ENCODE measurements at regions not wholly inside any gene's neighbourhood (a gene's known extent, or its start where the extent isn't known, plus 50 kb on each side); places are given as distances from the start of the nearest gene placed in this dataset.
"Not testable (repeated sequence)": the region's sequence is repeated elsewhere in the genome, so short reads cannot be mapped to it uniquely, and the experiment has no call there.

DNA sequence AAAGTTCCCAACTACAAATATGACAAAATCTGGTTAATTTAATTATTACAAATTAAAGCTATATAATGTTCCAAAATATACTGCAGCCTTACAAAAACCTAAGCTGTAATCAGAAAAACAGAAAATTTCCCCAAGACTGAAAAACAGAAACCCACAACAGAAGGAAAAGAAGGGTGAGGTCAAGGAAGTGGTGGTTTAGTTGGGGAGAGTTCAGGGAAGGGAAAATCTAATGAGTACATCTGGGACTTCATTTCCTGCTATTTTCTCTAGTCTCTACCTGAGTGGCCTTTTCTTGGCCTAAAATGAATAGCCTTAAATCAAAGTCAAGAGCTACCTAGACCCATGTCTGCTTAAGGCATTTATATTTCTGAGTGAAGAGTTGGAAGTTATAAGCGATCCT, 66.2 kb upstream of the BEND6 start:
- Histone ChIP-seq H3K4me3 (ENCODE audit: insufficient read depth, low read depth, low read length) (no peak overlapping the region), H3K27me3 (ENCODE audit: control insufficient read depth, insufficient read depth, low read length, poor library complexity, severe bottlenecking) (no peaks in the 10 kb centered on the region), H3K27ac (ENCODE audit: insufficient read depth, low read depth, low read length, poor library complexity, severe bottlenecking) (no peak overlapping the region), H3K9me3 (ENCODE audit: control insufficient read depth, low read length) (no peaks in the 10 kb centered on the region), H3K4me1 (ENCODE audit: control insufficient read depth, insufficient read depth, low read length) (no peaks in the 10 kb centered on the region), H3K36me3 (ENCODE audit: control insufficient read depth, insufficient read depth, low read length) (no peaks in the 10 kb centered on the region)
- 73 to 88% methylated on average over 1 of the region's 1 CpG for WGBS, 2 experiments

DNA sequence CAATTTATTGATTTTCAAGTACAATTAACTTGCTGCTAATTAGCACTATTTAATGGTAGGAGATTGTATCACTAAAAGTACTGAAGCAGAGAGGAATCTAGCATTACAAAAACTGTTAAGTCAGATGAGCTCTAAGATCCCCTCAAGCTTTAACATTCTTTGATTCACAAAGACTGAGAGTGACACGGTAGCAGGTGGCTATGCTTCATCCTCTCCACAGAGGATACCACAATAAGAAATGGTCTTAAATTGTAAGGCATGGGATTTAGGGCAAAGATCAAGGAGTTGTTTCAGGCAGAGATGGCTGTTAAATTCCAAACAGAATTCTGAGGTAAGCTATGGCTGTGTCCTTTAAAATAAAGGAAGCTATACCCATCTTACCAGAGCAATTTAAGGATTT, 67.8 kb upstream of the BEND6 start:
- Histone ChIP-seq H3K4me3 (ENCODE audit: insufficient read depth, low read depth, low read length) (no peak overlapping the region), H3K27ac (ENCODE audit: insufficient read depth, low read depth, low read length, poor library complexity, severe bottlenecking) (no peak overlapping the region), H3K9me3 (ENCODE audit: control insufficient read depth, low read length) (no peaks in the 10 kb centered on the region), H3K4me1 (ENCODE audit: control insufficient read depth, insufficient read depth, low read length) (no peaks in the 10 kb centered on the region), H3K27me3 (ENCODE audit: control insufficient read depth, insufficient read depth, low read length, poor library complexity, severe bottlenecking) (no peaks in the 10 kb centered on the region), H3K36me3 (ENCODE audit: control insufficient read depth, insufficient read depth, low read length) (no peaks in the 10 kb centered on the region)
- WGBS, 2 experiments: 30 to 39% methylated on average over 1 of the region's 1 CpG

- no peak overlapping the region for H3K27ac ChIP-seq (ENCODE audit: insufficient read depth, low read depth, low read length, poor library complexity, severe bottlenecking)
- H3K4me1 ChIP-seq (ENCODE audit: control insufficient read depth, insufficient read depth, low read length): no peaks in the 10 kb centered on the region
- no peak overlapping the region for H3K4me3 ChIP-seq (ENCODE audit: insufficient read depth, low read depth, low read length)
- 94 to 95% methylated on average over 2 of the region's 2 CpGs for WGBS, 2 experiments
- H3K36me3 ChIP-seq (ENCODE audit: control insufficient read depth, insufficient read depth, low read length): no peaks in the 10 kb centered on the region
- H3K27me3 ChIP-seq (ENCODE audit: control insufficient read depth, insufficient read depth, low read length, poor library complexity, severe bottlenecking): no peaks in the 10 kb centered on the region
- no peaks in the 10 kb centered on the region for H3K9me3 ChIP-seq (ENCODE audit: control insufficient read depth, low read length)
Measured at GRCh38 chr6:56877922-56878321, 77.0 kb upstream of the BEND6 start.

DNA sequence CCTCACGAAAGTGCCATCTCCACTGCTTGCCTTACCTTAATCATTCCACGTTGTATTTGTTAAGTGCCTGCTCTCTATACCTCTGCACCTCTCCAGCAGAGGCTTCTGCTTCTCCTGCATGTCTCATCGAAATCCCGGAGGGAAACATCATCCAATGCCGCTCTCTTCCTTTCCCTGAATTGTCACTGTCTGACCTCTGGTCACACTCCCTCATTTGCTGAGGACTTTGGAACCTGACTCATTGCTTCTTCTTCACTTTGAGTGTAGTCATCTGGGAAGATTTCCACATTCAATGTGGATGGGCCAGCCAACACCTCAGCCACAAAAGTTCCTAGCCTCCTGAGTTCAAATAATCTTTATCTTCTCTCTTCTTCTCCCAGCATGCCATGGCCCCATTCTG, 78.9 kb upstream of the BEND6 start:
- Histone ChIP-seq H3K27ac (ENCODE audit: insufficient read depth, low read depth, low read length, poor library complexity, severe bottlenecking) (no peak overlapping the region), H3K4me3 (ENCODE audit: insufficient read depth, low read depth, low read length) (no peak overlapping the region), H3K36me3 (ENCODE audit: control insufficient read depth, insufficient read depth, low read length) (no peaks in the 10 kb centered on the region), H3K4me1 (ENCODE audit: control insufficient read depth, insufficient read depth, low read length) (no peaks in the 10 kb centered on the region), H3K27me3 (ENCODE audit: control insufficient read depth, insufficient read depth, low read length, poor library complexity, severe bottlenecking) (no peaks in the 10 kb centered on the region), H3K9me3 (ENCODE audit: control insufficient read depth, low read length) (no peaks in the 10 kb centered on the region)
- 93 to 95% methylated on average over 5 of the region's 5 CpGs for WGBS, 2 experiments

GRCh38 chr6:56875523-56875922, 79.4 kb upstream of the BEND6 start:
- 93% methylated on average over 1 of the region's 1 CpG for WGBS, 2 experiments
- Histone ChIP-seq H3K4me1 (ENCODE audit: control insufficient read depth, insufficient read depth, low read length) (no peaks in the 10 kb centered on the region), H3K27ac (ENCODE audit: insufficient read depth, low read depth, low read length, poor library complexity, severe bottlenecking) (no peak overlapping the region), H3K36me3 (ENCODE audit: control insufficient read depth, insufficient read depth, low read length) (no peaks in the 10 kb centered on the region), H3K9me3 (ENCODE audit: control insufficient read depth, low read length) (no peaks in the 10 kb centered on the region), H3K4me3 (ENCODE audit: insufficient read depth, low read depth, low read length) (no peak overlapping the region), H3K27me3 (ENCODE audit: control insufficient read depth, insufficient read depth, low read length, poor library complexity, severe bottlenecking) (no peaks in the 10 kb centered on the region)

DNA sequence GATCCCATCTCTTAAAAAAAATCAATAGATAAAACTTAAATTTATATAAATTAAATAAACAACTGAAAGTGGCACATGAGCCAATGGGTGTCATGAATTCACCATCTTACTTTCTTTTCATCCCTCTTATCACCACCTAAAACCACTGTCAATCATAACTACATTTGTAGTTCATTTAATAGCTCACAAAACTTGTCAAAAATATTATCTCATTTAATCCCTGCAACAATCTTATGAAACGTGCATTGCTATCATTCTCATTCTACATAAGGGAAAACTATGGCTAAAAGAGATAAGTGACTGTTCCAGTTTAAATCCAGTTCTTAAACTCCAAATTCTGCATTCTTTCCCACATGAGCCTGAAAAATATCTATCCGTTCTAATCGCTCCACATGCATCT, 80.6 kb upstream of the BEND6 start:
- Histone ChIP-seq H3K27ac (ENCODE audit: insufficient read depth, low read depth, low read length, poor library complexity, severe bottlenecking) (no peak overlapping the region), H3K36me3 (ENCODE audit: control insufficient read depth, insufficient read depth, low read length) (no peaks in the 10 kb centered on the region), H3K27me3 (ENCODE audit: control insufficient read depth, insufficient read depth, low read length, poor library complexity, severe bottlenecking) (no peaks in the 10 kb centered on the region), H3K9me3 (ENCODE audit: control insufficient read depth, low read length) (no peaks in the 10 kb centered on the region), H3K4me1 (ENCODE audit: control insufficient read depth, insufficient read depth, low read length) (no peaks in the 10 kb centered on the region), H3K4me3 (ENCODE audit: insufficient read depth, low read depth, low read length) (no peak overlapping the region)
- WGBS, 2 experiments: 98 to 99% methylated on average over 3 of the region's 3 CpGs

DNA sequence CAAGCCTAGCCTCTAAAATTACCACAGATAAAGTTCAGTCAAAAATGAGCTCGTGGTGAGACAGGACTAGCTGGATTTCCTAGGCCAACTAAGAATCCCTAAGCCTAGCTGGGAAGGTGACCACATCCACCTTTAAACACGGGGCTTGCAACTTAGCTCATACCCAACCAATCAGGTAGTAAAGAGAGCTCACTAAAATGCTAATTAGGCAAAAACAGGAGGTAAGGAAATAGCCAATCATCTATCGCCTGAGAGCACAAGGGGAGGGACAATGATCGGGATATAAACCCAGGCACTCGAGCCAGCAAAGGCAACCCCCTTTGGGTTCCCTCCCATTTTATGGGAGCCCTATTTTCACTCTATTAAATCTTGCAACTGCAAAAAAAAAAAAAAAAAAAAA, 84.9 kb upstream of the BEND6 start:
- H3K9me3 ChIP-seq (ENCODE audit: control insufficient read depth, low read length); H3K36me3 ChIP-seq (ENCODE audit: control insufficient read depth, insufficient read depth, low read length); H3K4me1 ChIP-seq (ENCODE audit: control insufficient read depth, insufficient read depth, low read length); H3K27me3 ChIP-seq (ENCODE audit: control insufficient read depth, insufficient read depth, low read length, poor library complexity, severe bottlenecking); H3K4me3 ChIP-seq (ENCODE audit: insufficient read depth, low read depth, low read length); H3K27ac ChIP-seq (ENCODE audit: insufficient read depth, low read depth, low read length, poor library complexity, severe bottlenecking): not testable (repeated sequence)
- WGBS, 2 experiments: 79 to 86% methylated on average over 5 of the region's 5 CpGs

DNA sequence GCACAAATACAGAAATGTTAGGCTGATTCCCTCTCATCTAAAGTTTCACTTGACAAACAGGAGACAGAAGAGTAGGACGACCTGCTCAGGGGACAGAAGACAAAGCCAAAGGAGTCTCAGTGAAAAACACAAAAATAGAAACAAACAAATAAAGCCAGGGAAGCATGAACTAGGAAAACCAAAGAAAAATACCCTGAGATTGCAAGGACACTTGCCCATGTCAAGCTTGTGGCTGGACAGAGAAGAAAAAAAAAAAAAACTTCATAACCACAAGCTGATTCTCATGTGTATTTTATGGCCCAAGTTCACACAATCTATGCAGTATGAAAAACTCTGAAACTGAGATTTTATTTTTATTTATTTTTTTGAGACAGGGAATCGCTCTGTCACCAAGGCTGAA, 85.6 kb upstream of the BEND6 start:
- Histone ChIP-seq H3K4me1 (ENCODE audit: control insufficient read depth, insufficient read depth, low read length) (peaks cover 6% of the 10 kb centered on the region), H3K4me3 (ENCODE audit: insufficient read depth, low read depth, low read length) (no peak overlapping the region), H3K9me3 (ENCODE audit: control insufficient read depth, low read length) (no peaks in the 10 kb centered on the region), H3K27me3 (ENCODE audit: control insufficient read depth, insufficient read depth, low read length, poor library complexity, severe bottlenecking) (no peaks in the 10 kb centered on the region), H3K27ac (ENCODE audit: insufficient read depth, low read depth, low read length, poor library complexity, severe bottlenecking) (no peak overlapping the region), H3K36me3 (ENCODE audit: control insufficient read depth, insufficient read depth, low read length) (no peaks in the 10 kb centered on the region)
- 75 to 79% methylated on average over 2 of the region's 2 CpGs for WGBS, 2 experiments

GRCh38 chr6:56868687-56869086, 86.2 kb upstream of the BEND6 start:
- Histone ChIP-seq H3K27me3 (ENCODE audit: control insufficient read depth, insufficient read depth, low read length, poor library complexity, severe bottlenecking) (no peaks in the 10 kb centered on the region), H3K27ac (ENCODE audit: insufficient read depth, low read depth, low read length, poor library complexity, severe bottlenecking) (no peak overlapping the region), H3K4me1 (ENCODE audit: control insufficient read depth, insufficient read depth, low read length) (peaks cover 6% of the 10 kb centered on the region), H3K36me3 (ENCODE audit: control insufficient read depth, insufficient read depth, low read length) (no peaks in the 10 kb centered on the region), H3K9me3 (ENCODE audit: control insufficient read depth, low read length) (no peaks in the 10 kb centered on the region), H3K4me3 (ENCODE audit: insufficient read depth, low read depth, low read length) (no peak overlapping the region)
- WGBS, 2 experiments: 93 to 97% methylated on average over 1 of the region's 1 CpG

DNA sequence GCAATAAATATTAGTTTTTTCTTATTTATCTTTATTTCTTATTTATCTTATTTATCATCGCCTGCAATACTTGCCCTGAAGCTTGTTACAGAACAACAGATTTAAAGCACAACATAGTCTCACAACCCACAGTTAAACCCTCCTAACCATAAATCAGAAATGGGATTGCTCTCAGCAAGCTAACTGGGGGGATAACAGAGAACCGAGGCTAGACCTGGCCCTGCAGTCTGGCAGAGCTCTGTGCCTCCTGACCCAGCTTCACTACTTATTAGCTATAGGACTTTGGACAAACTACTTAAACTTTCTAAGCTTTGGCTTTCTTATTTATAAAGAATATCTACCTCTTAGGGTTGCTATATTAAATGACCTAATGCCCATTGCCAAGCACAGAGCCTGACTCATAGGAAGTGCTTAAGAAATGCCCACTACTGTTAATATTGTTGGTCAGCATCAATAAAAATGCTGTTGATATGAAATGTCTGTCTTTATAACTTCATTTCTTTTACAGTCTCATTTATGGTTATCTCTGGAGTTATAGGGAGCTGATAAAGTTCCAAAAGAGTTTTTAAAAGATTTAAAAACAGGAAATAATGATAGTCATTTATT, 87.9 kb upstream of the BEND6 start:
- Histone ChIP-seq H3K9me3 (ENCODE audit: control insufficient read depth, low read length) (no peaks in the 10 kb centered on the region), H3K36me3 (ENCODE audit: control insufficient read depth, insufficient read depth, low read length) (no peaks in the 10 kb centered on the region), H3K27ac (ENCODE audit: insufficient read depth, low read depth, low read length, poor library complexity, severe bottlenecking) (no peak overlapping the region), H3K27me3 (ENCODE audit: control insufficient read depth, insufficient read depth, low read length, poor library complexity, severe bottlenecking) (no peaks in the 10 kb centered on the region), H3K4me3 (ENCODE audit: insufficient read depth, low read depth, low read length) (no peak overlapping the region), H3K4me1 (ENCODE audit: control insufficient read depth, insufficient read depth, low read length) (peaks cover 6% of the 10 kb centered on the region)
- 79 to 81% methylated on average over 2 of the region's 2 CpGs for WGBS, 2 experiments

Data from ectodermal cell (in vitro differentiated cells).